ENCODE measurements at regions not wholly inside any gene's neighbourhood (a gene's known extent, or its start where the extent isn't known, plus 50 kb on each side); places are given as distances from the start of the nearest gene placed in this dataset.

- BruUV-seq (replicated peaks), result no TSS peak
- CTCF ChIA-PET, result no interaction called here
- no peak for DNase-seq (ENCODE audit: low read depth, low spot score)
- intact Hi-C loops (cut with micrococcal nuclease; ENCODE audit: unreplicated experiment), result no loop called here
- SMC1A ChIA-PET (ENCODE audit: uncharacterized antibody, unreplicated experiment), result no interaction called here
- no peak for FAIRE-seq
- no peak overlapping the region for H3K9ac ChIP-seq (ENCODE audit: control insufficient read depth, insufficient read depth, low read length)
- H3K27me3 ChIP-seq (replicated peaks in 1 of 2; ENCODE audit: control insufficient read depth in 2 of 2, insufficient read depth in 2 of 2, low read length in 1 of 2), result no peaks in the 10 kb centered on the region
- H3K9me3 ChIP-seq (replicated peaks; ENCODE audit: control insufficient read depth, insufficient read depth, low read length), result no peaks in the 10 kb centered on the region
- ATAC-seq, result no peak
- H3K4me2 ChIP-seq (ENCODE audit: control insufficient read depth, insufficient read depth), result no peak overlapping the region
- H3K4me1 ChIP-seq (ENCODE audit: control insufficient read depth, insufficient read depth, low read length), result no peaks in the 10 kb centered on the region
- no peak overlapping the region for H3K4me3 ChIP-seq
- no peak for TF ChIP-seq JUNB (IDR thresholded peaks at IDR 0.05)
- no peak for TF ChIP-seq NBN (IDR thresholded peaks at IDR 0.05)
- TF ChIP-seq NR2C2 (IDR thresholded peaks at IDR 0.05; ENCODE audit: borderline replicate concordance, control insufficient read depth, insufficient read length, low read depth), result no peak
- no peak for TF ChIP-seq MYC (IDR thresholded peaks at IDR 0.05; ENCODE audit: insufficient read depth, insufficient read length, insufficient replicate concordance, low read length, severe bottlenecking)
- no peak for TF ChIP-seq ZNF24 (IDR thresholded peaks at IDR 0.05)
- TF ChIP-seq STAT3 (IDR thresholded peaks at IDR 0.05; ENCODE audit: low read depth, low read length), result no peak
- no peak for TF ChIP-seq SRF (IDR thresholded peaks at IDR 0.05; ENCODE audit: low read depth in 2 of 2, low read length in 2 of 2)
- H3K27ac ChIP-seq (ENCODE audit: control insufficient read depth, insufficient read depth), result no peak overlapping the region
- 42% methylated on average over 8 of the region's 8 CpGs for WGBS (ENCODE audit: insufficient coverage, insufficient replicate concordance, low lambda C conversion rate, missing lambda C conversion rate)
- RAD21 ChIA-PET (ENCODE audit: unreplicated experiment), result no interaction called here
- H2AFZ ChIP-seq (ENCODE audit: control insufficient read depth, low read depth, low read length), result no peak overlapping the region
- no peaks in the 10 kb centered on the region for H4K20me1 ChIP-seq (ENCODE audit: control insufficient read depth, insufficient read depth)
- H3K36me3 ChIP-seq (ENCODE audit: control insufficient read depth in 2 of 2, insufficient read depth in 2 of 2, low read length in 1 of 2), result no peaks in the 10 kb centered on the region
- H3K79me2 ChIP-seq (ENCODE audit: control insufficient read depth, insufficient read depth, low read length), result no peaks in the 10 kb centered on the region
- in situ Hi-C loops (cut with MboI), result no loop called here
- POLR2A ChIA-PET, result no interaction called here
Measured at GRCh38 chr4:129903861-129904260, 807.9 kb downstream of the C4orf33 start.

- RAD21 ChIA-PET (ENCODE audit: unreplicated experiment), result no interaction called here
- TF ChIP-seq ZNF687 (IDR thresholded peaks at IDR 0.05), result no peak
- TF ChIP-seq CBX3 (IDR thresholded peaks at IDR 0.05; ENCODE audit: borderline replicate concordance, low read depth), result no peak
- TF ChIP-seq HDAC6 (IDR thresholded peaks at IDR 0.05; ENCODE audit: unreplicated experiment), result no peak
- TF ChIP-seq RUNX3 (IDR thresholded peaks at IDR 0.05; ENCODE audit: low read length), result no peak
- TF ChIP-seq IKZF1 (conservative IDR thresholded peaks at IDR 0.05), result no peak
- TF ChIP-seq SREBF1 (IDR thresholded peaks at IDR 0.05; ENCODE audit: low read length), result no peak
- no peak for TF ChIP-seq NFXL1 (IDR thresholded peaks at IDR 0.05; ENCODE audit: borderline replicate concordance)
- TF ChIP-seq PAX8 (IDR thresholded peaks at IDR 0.05), result no peak
- no peak for TF ChIP-seq TCF7 (IDR thresholded peaks at IDR 0.05; ENCODE audit: borderline replicate concordance)
- TF ChIP-seq EED (IDR thresholded peaks at IDR 0.05; ENCODE audit: low read depth), result no peak
- TF ChIP-seq SMARCA5 (IDR thresholded peaks at IDR 0.05), result no peak
- TF ChIP-seq BCL11A (IDR thresholded peaks at IDR 0.05; ENCODE audit: low read depth, low read length), result no peak
- TF ChIP-seq NRF1 (conservative IDR thresholded peaks at IDR 0.05; ENCODE audit: low read depth, low read length), result no peak
Measured at GRCh38 chr4:129905256-129905655, 809.3 kb downstream of the C4orf33 start.

More at GRCh38 chr4:129905256-129905655, 809.3 kb downstream of the C4orf33 start:
- in situ Hi-C loops (cut with MboI) (no loop called here), intact Hi-C loops (cut with micrococcal nuclease; ENCODE audit: unreplicated experiment) (no loop called here)
- no peak for ATAC-seq
- no peak overlapping the region for H3K4me3 ChIP-seq
- FAIRE-seq, result no peak
- H3K4me1 ChIP-seq (ENCODE audit: control insufficient read depth, insufficient read depth, low read length), result no peaks in the 10 kb centered on the region
- H3K27ac ChIP-seq (ENCODE audit: control insufficient read depth, insufficient read depth), result no peak overlapping the region
- no peak overlapping the region for H2AFZ ChIP-seq (ENCODE audit: control insufficient read depth, low read depth, low read length)
- no peak overlapping the region for H3K9ac ChIP-seq (ENCODE audit: control insufficient read depth, insufficient read depth, low read length)
- H3K4me2 ChIP-seq (ENCODE audit: control insufficient read depth, insufficient read depth), result no peak overlapping the region
- no TSS peak for BruUV-seq (replicated peaks)
- SMC1A ChIA-PET (ENCODE audit: uncharacterized antibody, unreplicated experiment), result no interaction called here
- POLR2A ChIA-PET, result no interaction called here
- H3K36me3 ChIP-seq (ENCODE audit: control insufficient read depth in 2 of 2, insufficient read depth in 2 of 2, low read length in 1 of 2), result no peaks in the 10 kb centered on the region
- H3K27me3 ChIP-seq (replicated peaks in 1 of 2; ENCODE audit: control insufficient read depth in 2 of 2, insufficient read depth in 2 of 2, low read length in 1 of 2), result no peaks in the 10 kb centered on the region
- no peaks in the 10 kb centered on the region for H4K20me1 ChIP-seq (ENCODE audit: control insufficient read depth, insufficient read depth)
- DNase-seq (ENCODE audit: low read depth, low spot score), result no peak
- H3K79me2 ChIP-seq (ENCODE audit: control insufficient read depth, insufficient read depth, low read length), result no peaks in the 10 kb centered on the region
- H3K9me3 ChIP-seq (replicated peaks; ENCODE audit: control insufficient read depth, insufficient read depth, low read length), result no peaks in the 10 kb centered on the region
- CTCF ChIA-PET, result interaction anchor here (1.8 kb wide), 1 partner anchor 12 kb away, joined by 4 read pairs; no protein-coding TSS in a partner anchor
- WGBS (ENCODE audit: insufficient coverage, insufficient replicate concordance, low lambda C conversion rate, missing lambda C conversion rate), result 4% methylated on average over 1 of the region's 1 CpG

Measured in GM12878 (cell line).